ENCODE measurements at regions not wholly inside any gene's neighbourhood (a gene's known extent, or its start where the extent isn't known, plus 50 kb on each side); places are given as distances from the start of the nearest gene placed in this dataset.
"Not testable (repeated sequence)": the region's sequence is repeated elsewhere in the genome, so short reads cannot be mapped to it uniquely, and the experiment has no call there.

GRCh38 chr5:94064025-94064424, 322.6 kb upstream of the POU5F2 start:
- no peak for TF ChIP-seq CTCF (IDR thresholded peaks at IDR 0.05)
- no peak overlapping the region for H3K4me2 ChIP-seq (ENCODE audit: low read length)
- no peak overlapping the region for H3K27ac ChIP-seq
- no peak overlapping the region for H2AFZ ChIP-seq
- no peaks in the 10 kb centered on the region for H3K4me1 ChIP-seq
- H3K9ac ChIP-seq: no peak overlapping the region
- H3K4me3 ChIP-seq (ENCODE audit: low read depth, low read length): no peak overlapping the region
- H3K27me3 ChIP-seq (ENCODE audit: control insufficient read depth, insufficient read depth, low read length): no peaks in the 10 kb centered on the region
- no peaks in the 10 kb centered on the region for H3K36me3 ChIP-seq (ENCODE audit: control insufficient read depth, insufficient read depth, low read length)
- no peaks in the 10 kb centered on the region for H3K9me3 ChIP-seq (ENCODE audit: control insufficient read depth, low read length)
- H3K79me2 ChIP-seq: peaks cover 34% of the 10 kb centered on the region

- H3K27ac ChIP-seq: no peak overlapping the region
- H3K9me3 ChIP-seq (ENCODE audit: control insufficient read depth, low read length): no peaks in the 10 kb centered on the region
- no peaks in the 10 kb centered on the region for H3K36me3 ChIP-seq (ENCODE audit: control insufficient read depth, insufficient read depth, low read length)
- H3K4me1 ChIP-seq: no peaks in the 10 kb centered on the region
- H3K79me2 ChIP-seq: peaks cover 6% of the 10 kb centered on the region
- TF ChIP-seq CTCF (IDR thresholded peaks at IDR 0.05): no peak
- H2AFZ ChIP-seq: no peak overlapping the region
- H3K4me3 ChIP-seq (ENCODE audit: low read depth, low read length): no peak overlapping the region
- H3K4me2 ChIP-seq (ENCODE audit: low read length): no peak overlapping the region
- no peaks in the 10 kb centered on the region for H3K27me3 ChIP-seq (ENCODE audit: control insufficient read depth, insufficient read depth, low read length)
- H3K9ac ChIP-seq: no peak overlapping the region
These were observed 316.3 kb upstream of the POU5F2 start for GRCh38 chr5:94057655-94058054.

- Histone ChIP-seq H3K4me2 (ENCODE audit: low read length) (no peak overlapping the region), H3K9me3 (ENCODE audit: control insufficient read depth, low read length) (no peaks in the 10 kb centered on the region), H3K9ac (no peak overlapping the region), H2AFZ (no peak overlapping the region), H3K4me3 (ENCODE audit: low read depth, low read length) (no peak overlapping the region), H3K27me3 (ENCODE audit: control insufficient read depth, insufficient read depth, low read length) (no peaks in the 10 kb centered on the region), H3K27ac (no peak overlapping the region), H3K4me1 (no peaks in the 10 kb centered on the region), H3K79me2 (peaks cover 3% of the 10 kb centered on the region), H3K36me3 (ENCODE audit: control insufficient read depth, insufficient read depth, low read length) (no peaks in the 10 kb centered on the region)
- no peak for TF ChIP-seq CTCF (IDR thresholded peaks at IDR 0.05)
These were observed 315.8 kb upstream of the POU5F2 start for GRCh38 chr5:94057217-94057616.

- not testable (repeated sequence) for H3K36me3 ChIP-seq (ENCODE audit: control insufficient read depth, insufficient read depth, low read length); H3K4me3 ChIP-seq (ENCODE audit: low read depth, low read length); H3K4me2 ChIP-seq (ENCODE audit: low read length); H3K27ac ChIP-seq; H3K4me1 ChIP-seq; H3K9me3 ChIP-seq (ENCODE audit: control insufficient read depth, low read length); H2AFZ ChIP-seq; H3K27me3 ChIP-seq (ENCODE audit: control insufficient read depth, insufficient read depth, low read length); H3K79me2 ChIP-seq; H3K9ac ChIP-seq
These were observed 308.0 kb upstream of the POU5F2 start for GRCh38 chr5:94049307-94049922.

GRCh38 chr5:94045839-94046782, 304.7 kb upstream of the POU5F2 start:
- TF ChIP-seq CTCF (IDR thresholded peaks at IDR 0.05): no peak

More at GRCh38 chr5:94045839-94046782, 304.7 kb upstream of the POU5F2 start:
- no peaks in the 10 kb centered on the region for H3K27me3 ChIP-seq (ENCODE audit: control insufficient read depth, insufficient read depth, low read length)
- H3K27ac ChIP-seq: no peak overlapping the region
- no peaks in the 10 kb centered on the region for H3K9me3 ChIP-seq (ENCODE audit: control insufficient read depth, low read length)
- no peak overlapping the region for H2AFZ ChIP-seq
- H3K79me2 ChIP-seq: no peaks in the 10 kb centered on the region
- H3K4me3 ChIP-seq (ENCODE audit: low read depth, low read length): no peak overlapping the region
- H3K36me3 ChIP-seq (ENCODE audit: control insufficient read depth, insufficient read depth, low read length): no peaks in the 10 kb centered on the region
- H3K9ac ChIP-seq: no peak overlapping the region
- H3K4me2 ChIP-seq (ENCODE audit: low read length): no peak overlapping the region
- no peaks in the 10 kb centered on the region for H3K4me1 ChIP-seq

All from parathyroid adenoma (tissue), 2 donors.